ENCODE measurements at regions not wholly inside any gene's neighbourhood (a gene's known extent, or its start where the extent isn't known, plus 50 kb on each side); places are given as distances from the start of the nearest gene placed in this dataset.

- Mint-ChIP-seq H3K4me1 (ENCODE audit: low read depth, unreplicated experiment) (no peaks in the 10 kb centered on the region), H3K9me3 (ENCODE audit: unreplicated experiment) (peaks cover 18% of the 10 kb centered on the region), H3K36me3 (ENCODE audit: insufficient read depth, unreplicated experiment) (no peaks in the 10 kb centered on the region), H3K4me3 (ENCODE audit: unreplicated experiment) (no peak overlapping the region), H3K27me3 (ENCODE audit: insufficient read depth, unreplicated experiment) (no peaks in the 10 kb centered on the region), H3K27ac (ENCODE audit: unreplicated experiment) (no peak overlapping the region)
- no peak for DNase-seq
- TF ChIP-seq CTCF (IDR thresholded peaks at IDR 0.05; ENCODE audit: insufficient read depth in 1 of 2, low read depth in 1 of 2, low read length in 1 of 2, severe bottlenecking in 1 of 2, unreplicated experiment in 1 of 2) = no peak
- no peaks in the 10 kb centered on the region for H3K27me3 ChIP-seq (replicated peaks; ENCODE audit: control insufficient read depth, insufficient read depth, low read length)
- no peaks in the 10 kb centered on the region for H3K36me3 ChIP-seq (ENCODE audit: control insufficient read depth, insufficient read depth, low read length)
- CTCF ChIA-PET = no interaction called here
- H3K9me3 ChIP-seq = peaks cover 24% of the 10 kb centered on the region
- POLR2A ChIA-PET = no interaction called here
- intact Hi-C loops (cut with micrococcal nuclease; ENCODE audit: unreplicated experiment) = no loop called here
- BruUV-seq (replicated peaks) = no TSS peak
- H3K4me3 ChIP-seq (ENCODE audit: low read depth, low read length) = no peak overlapping the region
- H3K4me1 ChIP-seq = no peaks in the 10 kb centered on the region
These were observed 434.2 kb downstream of the DYNC2H1 start for GRCh38 chr11:103543456-103543855.

- no peaks in the 10 kb centered on the region for H3K27me3 ChIP-seq (replicated peaks; ENCODE audit: control insufficient read depth, insufficient read depth, low read length)
- H3K4me3 ChIP-seq (ENCODE audit: low read depth, low read length) = no peak overlapping the region
- H3K4me3 Mint-ChIP-seq (ENCODE audit: unreplicated experiment) = no peak overlapping the region
- H3K27me3 Mint-ChIP-seq (ENCODE audit: insufficient read depth, unreplicated experiment) = no peaks in the 10 kb centered on the region
- no peak overlapping the region for H3K27ac Mint-ChIP-seq (ENCODE audit: unreplicated experiment)
- no peak for TF ChIP-seq CTCF (IDR thresholded peaks at IDR 0.05; ENCODE audit: insufficient read depth in 1 of 2, low read depth in 1 of 2, low read length in 1 of 2, severe bottlenecking in 1 of 2, unreplicated experiment in 1 of 2)
- peaks cover 16% of the 10 kb centered on the region; the same call in 1 of the 2 replicates for H3K9me3 ChIP-seq
- no TSS peak for BruUV-seq (replicated peaks)
- intact Hi-C loops (cut with micrococcal nuclease; ENCODE audit: unreplicated experiment) = no loop called here
- ChIA-PET CTCF (no interaction called here), POLR2A (no interaction called here)
- H3K36me3 ChIP-seq (ENCODE audit: control insufficient read depth, insufficient read depth, low read length) = no peaks in the 10 kb centered on the region
- no peak for DNase-seq
- H3K4me1 ChIP-seq = no peaks in the 10 kb centered on the region
- H3K9me3 Mint-ChIP-seq (ENCODE audit: unreplicated experiment) = peaks cover 18% of the 10 kb centered on the region
- H3K36me3 Mint-ChIP-seq (ENCODE audit: insufficient read depth, unreplicated experiment) = no peaks in the 10 kb centered on the region
- H3K4me1 Mint-ChIP-seq (ENCODE audit: low read depth, unreplicated experiment) = no peaks in the 10 kb centered on the region
These were observed 435.6 kb downstream of the DYNC2H1 start for GRCh38 chr11:103544874-103545273.

GRCh38 chr11:103545551-103545950, 436.3 kb downstream of the DYNC2H1 start:
- Histone ChIP-seq H3K4me1 (no peaks in the 10 kb centered on the region), H3K36me3 (ENCODE audit: control insufficient read depth, insufficient read depth, low read length) (no peaks in the 10 kb centered on the region), H3K27me3 (replicated peaks; ENCODE audit: control insufficient read depth, insufficient read depth, low read length) (no peaks in the 10 kb centered on the region), H3K4me3 (ENCODE audit: low read depth, low read length) (no peak overlapping the region), H3K9me3 (peaks cover 16% of the 10 kb centered on the region; the same call in 1 of the 2 replicates)
- no peak for TF ChIP-seq CTCF (IDR thresholded peaks at IDR 0.05; ENCODE audit: insufficient read depth in 1 of 2, low read depth in 1 of 2, low read length in 1 of 2, severe bottlenecking in 1 of 2, unreplicated experiment in 1 of 2)
- H3K36me3 Mint-ChIP-seq (ENCODE audit: insufficient read depth, unreplicated experiment) = no peaks in the 10 kb centered on the region
- intact Hi-C loops (cut with micrococcal nuclease; ENCODE audit: unreplicated experiment) = no loop called here
- H3K27me3 Mint-ChIP-seq (ENCODE audit: insufficient read depth, unreplicated experiment) = no peaks in the 10 kb centered on the region
- BruUV-seq (replicated peaks) = no TSS peak
- no peaks in the 10 kb centered on the region for H3K4me1 Mint-ChIP-seq (ENCODE audit: low read depth, unreplicated experiment)
- no peak overlapping the region for H3K27ac Mint-ChIP-seq (ENCODE audit: unreplicated experiment)
- peaks cover 12% of the 10 kb centered on the region for H3K9me3 Mint-ChIP-seq (ENCODE audit: unreplicated experiment)
- no peak for DNase-seq
- ChIA-PET CTCF (no interaction called here), POLR2A (no interaction called here)
- H3K4me3 Mint-ChIP-seq (ENCODE audit: unreplicated experiment) = no peak overlapping the region
